ENCODE measurements at regions not wholly inside any gene's neighbourhood (a gene's known extent, or its start where the extent isn't known, plus 50 kb on each side); places are given as distances from the start of the nearest gene placed in this dataset.

DNA sequence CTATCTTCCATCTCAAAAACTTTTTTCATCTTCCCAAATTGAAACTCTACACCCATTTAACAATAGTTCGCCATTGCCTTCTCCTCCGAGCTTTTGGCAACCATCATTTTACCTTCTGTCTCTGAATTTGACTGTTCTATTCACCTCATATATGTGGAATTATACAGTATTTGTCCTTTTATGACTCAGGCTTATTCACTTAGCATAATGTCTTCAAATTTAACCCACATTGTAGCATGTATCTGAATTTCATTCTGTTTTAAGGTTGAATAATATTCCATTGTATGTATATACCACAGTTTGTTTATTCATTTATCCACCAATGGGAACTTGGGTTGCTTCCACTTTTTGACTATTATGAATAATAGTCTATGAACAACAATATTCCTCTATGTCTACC, 233.9 kb downstream of the GPD2 start:
- ATAC-seq: no peak
- TF ChIP-seq REST (IDR thresholded peaks at IDR 0.05; ENCODE audit: insufficient read depth in 1 of 2, low read depth in 2 of 2, low read length in 1 of 2) (no peak), TCF7L2 (IDR thresholded peaks at IDR 0.05; ENCODE audit: low read depth, low read length) (no peak), SIN3A (IDR thresholded peaks at IDR 0.05; ENCODE audit: borderline replicate concordance, insufficient read depth, low read depth, low read length) (no peak), POLR2AphosphoS5 (IDR thresholded peaks at IDR 0.05; ENCODE audit: low read depth, low read length) (no peak)
- TF ChIP-seq, protein P1, sequence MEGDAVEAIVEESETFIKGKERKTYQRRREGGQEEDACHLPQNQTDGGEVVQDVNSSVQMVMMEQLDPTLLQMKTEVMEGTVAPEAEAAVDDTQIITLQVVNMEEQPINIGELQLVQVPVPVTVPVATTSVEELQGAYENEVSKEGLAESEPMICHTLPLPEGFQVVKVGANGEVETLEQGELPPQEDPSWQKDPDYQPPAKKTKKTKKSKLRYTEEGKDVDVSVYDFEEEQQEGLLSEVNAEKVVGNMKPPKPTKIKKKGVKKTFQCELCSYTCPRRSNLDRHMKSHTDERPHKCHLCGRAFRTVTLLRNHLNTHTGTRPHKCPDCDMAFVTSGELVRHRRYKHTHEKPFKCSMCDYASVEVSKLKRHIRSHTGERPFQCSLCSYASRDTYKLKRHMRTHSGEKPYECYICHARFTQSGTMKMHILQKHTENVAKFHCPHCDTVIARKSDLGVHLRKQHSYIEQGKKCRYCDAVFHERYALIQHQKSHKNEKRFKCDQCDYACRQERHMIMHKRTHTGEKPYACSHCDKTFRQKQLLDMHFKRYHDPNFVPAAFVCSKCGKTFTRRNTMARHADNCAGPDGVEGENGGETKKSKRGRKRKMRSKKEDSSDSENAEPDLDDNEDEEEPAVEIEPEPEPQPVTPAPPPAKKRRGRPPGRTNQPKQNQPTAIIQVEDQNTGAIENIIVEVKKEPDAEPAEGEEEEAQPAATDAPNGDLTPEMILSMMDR (IDR thresholded peaks at IDR 0.05): no peak
- CTCF ChIA-PET: no interaction called here
- BruUV-seq (replicated peaks): no TSS peak
- Histone ChIP-seq H3K27ac (ENCODE audit: low read length) (no peak overlapping the region), H3K4me3 (ENCODE audit: low read depth in 2 of 2, low read length in 2 of 2) (no peak overlapping the region), H3K9me3 (ENCODE audit: control insufficient read depth, insufficient read depth, low read depth, low read length) (no peaks in the 10 kb centered on the region; the same call in 1 of the 2 replicates), H3K36me3 (ENCODE audit: control insufficient read depth, insufficient read depth, low read length) (no peaks in the 10 kb centered on the region), H3K4me1 (ENCODE audit: control insufficient read depth, insufficient read depth, low read length) (no peaks in the 10 kb centered on the region), H3K27me3 (ENCODE audit: control insufficient read depth, insufficient read depth, low read length) (no peaks in the 10 kb centered on the region)
- POLR2A ChIA-PET: no interaction called here
- in situ Hi-C loops (cut with HindIII; ENCODE audit: low pct_unique_long_range_greater_than_20kb, low sequenced_read_pairs): no loop called here
- no peak for DNase-seq (ENCODE audit: low read depth, low spot score)
- intact Hi-C loops (cut with micrococcal nuclease; ENCODE audit: unreplicated experiment): no loop called here

GRCh38 chr2:156671706-156672361, 235.7 kb downstream of the GPD2 start:
- in situ Hi-C loops (cut with HindIII; ENCODE audit: low pct_unique_long_range_greater_than_20kb, low sequenced_read_pairs): no loop called here
- no TSS peak for BruUV-seq (replicated peaks)
- DNase-seq (ENCODE audit: low read depth, low spot score) (no peak), ATAC-seq (no peak)
- Histone ChIP-seq H3K4me1 (ENCODE audit: control insufficient read depth, insufficient read depth, low read length) (no peaks in the 10 kb centered on the region), H3K4me3 (ENCODE audit: low read depth in 2 of 2, low read length in 2 of 2) (no peak overlapping the region), H3K27me3 (ENCODE audit: control insufficient read depth, insufficient read depth, low read length) (no peaks in the 10 kb centered on the region), H3K9me3 (ENCODE audit: control insufficient read depth, insufficient read depth, low read depth, low read length) (no peaks in the 10 kb centered on the region), H3K27ac (ENCODE audit: low read length) (no peak overlapping the region), H3K36me3 (ENCODE audit: control insufficient read depth, insufficient read depth, low read length) (no peaks in the 10 kb centered on the region)
- intact Hi-C loops (cut with micrococcal nuclease; ENCODE audit: unreplicated experiment): no loop called here
- TF ChIP-seq TCF7L2 (IDR thresholded peaks at IDR 0.05; ENCODE audit: low read depth, low read length) (no peak), SIN3A (IDR thresholded peaks at IDR 0.05; ENCODE audit: borderline replicate concordance, insufficient read depth, low read depth, low read length) (no peak), REST (IDR thresholded peaks at IDR 0.05; ENCODE audit: insufficient read depth in 1 of 2, low read depth in 2 of 2, low read length in 1 of 2) (no peak), POLR2AphosphoS5 (IDR thresholded peaks at IDR 0.05; ENCODE audit: low read depth, low read length) (no peak)
- TF ChIP-seq, protein P1 (IDR thresholded peaks at IDR 0.05): no peak
- ChIA-PET CTCF (no interaction called here), POLR2A (no interaction called here)
